Activated gamma-delta T cell treated with Interleukin-2 at 50 U/mL for 16 hours (primary cell): ENCODE measurements at regions not wholly inside any gene's neighbourhood (a gene's known extent, or its start where the extent isn't known, plus 50 kb on each side); places are given as distances from the start of the nearest gene placed in this dataset.
"Not testable (repeated sequence)": the region's sequence is repeated elsewhere in the genome, so short reads cannot be mapped to it uniquely, and the experiment has no call there.

ENCODE experiments used
- DNase-seq: peaks from one replicate; pipeline ENCODE4 v3.0.0-alpha.2; 2020

GRCh38 chr13:75175575-75175974 lies 306.4 kb downstream of the TBC1D4 start:
- DNase-seq: no peak

GRCh38 chr13:75175097-75175496 lies 306.9 kb downstream of the TBC1D4 start:
- DNase-seq: not testable (repeated sequence)

- DNase-seq: no peak
Measured at GRCh38 chr13:75174481-75174880, 307.5 kb downstream of the TBC1D4 start.

- no peak for DNase-seq
Measured at GRCh38 chr13:75173457-75174356, 308.3 kb downstream of the TBC1D4 start.

GRCh38 chr13:75170311-75170710 lies 311.7 kb downstream of the TBC1D4 start:
- DNase-seq: no peak

GRCh38 chr13:75165543-75166230 lies 316.3 kb downstream of the TBC1D4 start:
- DNase-seq: no peak

- DNase-seq: no peak
Measured at GRCh38 chr13:75161804-75162203, 320.2 kb downstream of the TBC1D4 start.

GRCh38 chr13:75160984-75161383 lies 321.0 kb downstream of the TBC1D4 start:
- no peak for DNase-seq

GRCh38 chr13:75154331-75154730 lies 327.6 kb downstream of the TBC1D4 start:
- no peak for DNase-seq

- no peak for DNase-seq
Measured at GRCh38 chr13:75153834-75154233, 328.1 kb downstream of the TBC1D4 start.

GRCh38 chr13:75153386-75153785 lies 328.6 kb downstream of the TBC1D4 start:
- DNase-seq: no peak

GRCh38 chr13:75151081-75151643 lies 330.8 kb downstream of the TBC1D4 start:
- no peak for DNase-seq

GRCh38 chr13:75149776-75150175 lies 332.2 kb downstream of the TBC1D4 start:
- DNase-seq: no peak

GRCh38 chr13:75147946-75148345 lies 334.0 kb downstream of the TBC1D4 start:
- DNase-seq: no peak

- DNase-seq: no peak
Measured at GRCh38 chr13:75146436-75146835, 335.5 kb downstream of the TBC1D4 start.

GRCh38 chr13:75145927-75146326 lies 336.0 kb downstream of the TBC1D4 start:
- no peak for DNase-seq

- DNase-seq: no peak
Measured at GRCh38 chr13:75139291-75139690, 342.7 kb downstream of the TBC1D4 start.

- no peak for DNase-seq
Measured at GRCh38 chr13:75137911-75138571, 343.9 kb downstream of the TBC1D4 start.

- DNase-seq: no peak
Measured at GRCh38 chr13:75136151-75136550, 345.8 kb downstream of the TBC1D4 start.

GRCh38 chr13:75135325-75135825 lies 346.6 kb downstream of the TBC1D4 start:
- no peak for DNase-seq

GRCh38 chr13:75132701-75133695 lies 349.0 kb downstream of the TBC1D4 start:
- no peak for DNase-seq

- DNase-seq: no peak
Measured at GRCh38 chr13:75129331-75129730, 352.6 kb downstream of the TBC1D4 start.
